IMR-90 (cell line): ENCODE measurements at regions not wholly inside any gene's neighbourhood (a gene's known extent, or its start where the extent isn't known, plus 50 kb on each side); places are given as distances from the start of the nearest gene placed in this dataset.

ENCODE experiments used
- ATAC-seq: fragments of 200-7000 bp; cut with Tn5 transposase; 2 replicates; pipeline ENCODE4 v1.9.1; 2020; ENCODE audit warnings: low read depth, mild to moderate bottlenecking, moderate library complexity
- BruUV-seq: library from RNA; stranded (reverse); fragments of 400-500 nt; replicated peaks from 2 replicates; lab custom pipeline; 2021; lab: Mats Ljungman, UMichigan
- CTCF ChIA-PET: fragments of 300-600 bp; formaldehyde crosslinking; extraction: SDS; loops from one replicate; lab custom pipeline; 2021; ENCODE audit warnings: antibody characterized with exemption; lab: Yijun Ruan, JAX
- POLR2A ChIA-PET: fragments of 300-600 bp; sonication (Branson Sonifier 250); formaldehyde crosslinking; loops from one replicate; lab custom pipeline; 2022; ENCODE audit warnings: antibody characterized with exemption; ENCODE audit not compliant: unreplicated experiment; lab: Charles Lee
- DNase-seq: peaks from one replicate; pipeline ENCODE4 v3.0.0; 2013
- H2AFZ ChIP-seq: replicated peaks from 2 replicates; pipeline ENCODE3; 2013; ENCODE audit warnings: low read length, mild to moderate bottlenecking; ENCODE audit not compliant: poor library complexity
- H2AK5ac ChIP-seq: 2 replicates; pipeline ENCODE4 v1.6.1; 2013; ENCODE audit warnings: low read depth, low read length, inconsistent platforms
- H2AK9ac ChIP-seq: replicated peaks from 2 replicates; pipeline ENCODE3; 2013; ENCODE audit warnings: mild to moderate bottlenecking, low read depth, low read length, moderate library complexity; ENCODE audit not compliant: poor library complexity
- H2BK120ac ChIP-seq: 2 replicates; pipeline ENCODE4 v1.6.1; 2013; ENCODE audit warnings: low read depth, low read length, inconsistent platforms
- H2BK15ac ChIP-seq: 3 replicates; pipeline ENCODE4 v1.6.1; 2013; ENCODE audit warnings: low read depth, low read length, inconsistent platforms
- H2BK20ac ChIP-seq: 2 replicates; pipeline ENCODE4 v1.6.1; 2013; ENCODE audit warnings: low read depth, mild to moderate bottlenecking, inconsistent platforms, low read length, moderate library complexity
- H2BK5ac ChIP-seq: 2 replicates; pipeline ENCODE4 v1.6.1; 2013; ENCODE audit warnings: mild to moderate bottlenecking, low read depth, low read length, inconsistent platforms; ENCODE audit not compliant: poor library complexity, severe bottlenecking
- H3K14ac ChIP-seq: replicated peaks from 2 replicates; pipeline ENCODE4 v1.6.1; 2013; ENCODE audit warnings: low read depth, low read length, inconsistent platforms
- H3K18ac ChIP-seq: 2 replicates; pipeline ENCODE4 v1.6.1; 2013; ENCODE audit warnings: low read depth, low read length, control low read depth
- H3K23ac ChIP-seq: 2 replicates; pipeline ENCODE4 v1.6.1; 2013; ENCODE audit warnings: low read depth, low read length, inconsistent platforms
- H3K27ac ChIP-seq: 2 replicates; pipeline ENCODE4 v1.5.1; 2013; ENCODE audit warnings: mild to moderate bottlenecking, control low read depth, low read length; ENCODE audit not compliant: insufficient read depth
- H3K27me3 ChIP-seq: 2 replicates; pipeline ENCODE4 v1.6.1; 2013; ENCODE audit warnings: low read length; ENCODE audit not compliant: control insufficient read depth, insufficient read depth
- H3K36me3 ChIP-seq: 2 replicates; pipeline ENCODE4 v1.6.1; 2013; ENCODE audit warnings: low read length, mixed read lengths; ENCODE audit not compliant: control insufficient read depth, insufficient read depth
- H3K4ac ChIP-seq: 2 replicates; pipeline ENCODE4 v1.6.1; 2013; ENCODE audit warnings: low read depth, low read length, inconsistent platforms
- H3K4me1 ChIP-seq: 2 replicates; pipeline ENCODE4 v1.6.1; 2013; ENCODE audit warnings: low read length, mixed read lengths; ENCODE audit not compliant: control insufficient read depth, insufficient read depth
- H3K4me2 ChIP-seq: 2 replicates; pipeline ENCODE4 v1.6.1; 2013; ENCODE audit warnings: low read depth, mild to moderate bottlenecking, control low read depth, low read length, moderate library complexity
- H3K4me3 ChIP-seq: 2 replicates; pipeline ENCODE4 v1.5.1; 2013; ENCODE audit warnings: low read depth, mild to moderate bottlenecking, control low read depth, low read length, moderate library complexity; ENCODE audit not compliant: insufficient read depth
- H3K56ac ChIP-seq: 2 replicates; pipeline ENCODE4 v1.6.1; 2013; ENCODE audit warnings: low read length, inconsistent platforms; ENCODE audit not compliant: insufficient read depth; ENCODE audit errors: extremely low read depth
- H3K79me1 ChIP-seq, 2 experiments: 2 replicates each; pipeline ENCODE4 v1.6.1; 2013; ENCODE audit warnings: low read length in 2 of 2, inconsistent platforms in 1 of 2, low read depth in 1 of 2
- H3K9ac ChIP-seq: 2 replicates; pipeline ENCODE4 v1.6.1; 2013; ENCODE audit warnings: low read depth, low read length, control low read depth
- H3K9me1 ChIP-seq: 2 replicates; pipeline ENCODE4 v1.6.1; 2013; ENCODE audit warnings: low read length, inconsistent platforms; ENCODE audit not compliant: insufficient read depth
- H3K9me3 ChIP-seq: 2 replicates; pipeline ENCODE4 v1.6.1; 2013; ENCODE audit warnings: low read length; ENCODE audit not compliant: control insufficient read depth, insufficient read depth
- H4K20me1 ChIP-seq: 2 replicates; pipeline ENCODE4 v1.6.1; 2013; ENCODE audit warnings: low read length, inconsistent platforms; ENCODE audit not compliant: insufficient read depth
- H4K5ac ChIP-seq: 2 replicates; pipeline ENCODE4 v1.6.1; 2013; ENCODE audit warnings: mild to moderate bottlenecking, low read depth, low read length, control low read depth
- H4K8ac ChIP-seq, 2 experiments: 2 replicates each; pipeline ENCODE4 v1.6.1; 2013; ENCODE audit warnings: low read depth in 2 of 2, low read length in 2 of 2, control low read depth in 1 of 2, inconsistent platforms in 1 of 2
- H4K91ac ChIP-seq: 2 replicates; pipeline ENCODE4 v1.6.1; 2013; ENCODE audit warnings: low read depth, low read length, inconsistent platforms; ENCODE audit not compliant: insufficient read depth
- BHLHE40 ChIP-seq: fragments of 150-350 bp; IDR thresholded peaks from 2 replicates; pipeline ENCODE4 v1.6.1; 2016; ENCODE audit warnings: mild to moderate bottlenecking, low read depth, low read length
- CEBPB ChIP-seq: IDR thresholded peaks from 2 replicates; pipeline ENCODE4 v1.6.1; 2012; ENCODE audit warnings: low read depth, low read length, improper control_type of control experiment
- CHD1 ChIP-seq: IDR thresholded peaks from 2 replicates; pipeline ENCODE4 v1.6.1; 2012; ENCODE audit warnings: low read depth, low read length, improper control_type of control experiment
- FOS ChIP-seq: fragments of 150-350 bp; IDR thresholded peaks from 2 replicates; pipeline ENCODE4 v1.6.1; 2016; ENCODE audit warnings: low read depth, low read length
- MAFK ChIP-seq: IDR thresholded peaks from 2 replicates; pipeline ENCODE4 v1.6.1; 2012; ENCODE audit warnings: low read depth, low read length, improper control_type of control experiment
- MAZ ChIP-seq: IDR thresholded peaks from 2 replicates; pipeline ENCODE4 v1.6.1; 2012; ENCODE audit warnings: low read depth, mild to moderate bottlenecking, low read length, improper control_type of control experiment, moderate library complexity, borderline replicate concordance
- MXI1 ChIP-seq: IDR thresholded peaks from 2 replicates; pipeline ENCODE4 v1.6.1; 2012; ENCODE audit warnings: low read depth, mild to moderate bottlenecking, low read length, moderate library complexity, borderline replicate concordance
- NFE2L2 ChIP-seq: fragments of 150-350 bp; IDR thresholded peaks from 2 replicates; pipeline ENCODE4 v1.6.1; 2016; ENCODE audit warnings: low read depth, mild to moderate bottlenecking, low read length
- POLR2A ChIP-seq: IDR thresholded peaks from 2 replicates; pipeline ENCODE4 v1.6.1; 2012; ENCODE audit warnings: mild to moderate bottlenecking, low read depth, low read length
- RAD21 ChIP-seq: IDR thresholded peaks from 2 replicates; pipeline ENCODE4 v1.6.1; 2012; ENCODE audit warnings: low read length, improper control_type of control experiment
- RCOR1 ChIP-seq: IDR thresholded peaks from 2 replicates; pipeline ENCODE4 v1.6.1; 2012; ENCODE audit warnings: mild to moderate bottlenecking, low read length, improper control_type of control experiment; ENCODE audit not compliant: insufficient replicate concordance
- RFX5 ChIP-seq: IDR thresholded peaks from 2 replicates; pipeline ENCODE4 v1.8.0; 2012; ENCODE audit warnings: low read depth, mild to moderate bottlenecking, low read length, moderate library complexity
- SMC3 ChIP-seq: fragments of 150-350 bp; IDR thresholded peaks from 2 replicates; pipeline ENCODE4 v1.6.1; 2016; ENCODE audit warnings: low read depth, mild to moderate bottlenecking, antibody characterized with exemption, low read length, moderate library complexity
- WGBS, 2 experiments: methylation state at CpG; one replicate each; pipeline versions ENCODE4 v1.1.5 to v1.1.7; 2013; ENCODE audit warnings: missing lambda C conversion rate in 2 of 2; ENCODE audit not compliant: insufficient read length in 1 of 2; ENCODE audit errors: extremely low coverage in 2 of 2; 5-methylcytosine and 5-hydroxymethylcytosine counted together
- dilution Hi-C: fragments of 300-500 bp; cut with HindIII; formaldehyde crosslinking; loops from one replicate; pipeline ENCODE4 v1.14.3; 2018; ENCODE audit warnings: low sequenced_read_pairs; ENCODE audit not compliant: unreplicated experiment
- in situ Hi-C: fragments of 300-500 bp; cut with MboI; formaldehyde crosslinking; loops from 3 replicates; pipeline ENCODE4 v1.14.3; 2019; ENCODE audit warnings: low sequenced_read_pairs, inconsistent platforms, mixed read lengths
- intact Hi-C: fragments of 100-400 bp; cut with micrococcal nuclease; formaldehyde crosslinking; loops from 2 replicates; pipeline ENCODE4 v1.10.0; 2022
- TF ChIP-seq, protein P1 (sequence below): fragments of 150-350 bp; IDR thresholded peaks from 2 replicates; pipeline ENCODE4 v1.6.1; 2017; ENCODE audit warnings: mild to moderate bottlenecking, antibody characterized with exemption, low read length, low read depth
- TF ChIP-seq, protein P2 (sequence below): conservative IDR thresholded peaks from 2 replicates; pipeline ENCODE4 v1.5.1; 2012; ENCODE audit warnings: mild to moderate bottlenecking, low read depth, low read length, improper control_type of control experiment
- TF ChIP-seq, protein P3 (sequence below): fragments of 150-350 bp; IDR thresholded peaks from 2 replicates; pipeline ENCODE4 v1.6.1; 2016; ENCODE audit warnings: low read depth, mild to moderate bottlenecking, low read length, moderate library complexity, borderline replicate concordance

DNA sequence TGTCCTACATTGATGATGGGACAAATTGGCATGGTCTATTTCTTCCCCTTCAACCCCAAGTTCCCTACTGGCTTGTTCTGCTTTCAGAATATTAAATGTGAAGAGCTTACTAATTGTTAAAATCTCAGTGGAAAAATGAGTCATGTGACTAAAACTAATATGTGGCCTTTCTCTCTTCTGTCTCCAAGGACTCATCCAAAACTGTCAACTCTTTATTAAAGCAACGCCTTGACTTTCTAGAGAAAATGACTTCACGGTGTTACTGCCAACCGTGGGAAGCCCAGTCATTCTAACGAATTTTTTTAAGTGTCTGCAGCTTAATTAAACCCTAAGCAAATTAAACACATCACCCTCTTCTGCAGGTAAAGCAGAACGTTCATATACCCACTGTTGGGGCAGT lies 431.6 kb downstream of the DTWD2 start:
- Histone ChIP-seq H3K4me1 (no peaks in the 10 kb centered on the region), H2AFZ (no peak overlapping the region), H4K5ac (no peak overlapping the region), H4K20me1 (no peaks in the 10 kb centered on the region), H3K79me1 (no peaks in the 10 kb centered on the region), H3K36me3 (no peaks in the 10 kb centered on the region), H4K91ac (no peak overlapping the region), H3K14ac (no peak overlapping the region), H3K9me1 (no peaks in the 10 kb centered on the region), H3K56ac (no peak overlapping the region; the same call in 1 of the 2 replicates), H3K9me3 (peaks cover 4% of the 10 kb centered on the region; the same call in 1 of the 2 replicates), H2BK20ac (no peak overlapping the region), H2AK5ac (no peak overlapping the region), H3K4me2 (no peak overlapping the region), H2BK120ac (no peak overlapping the region), H3K9ac (no peak overlapping the region), H3K27me3 (no peaks in the 10 kb centered on the region), H2BK5ac (no peak overlapping the region), H3K4ac (no peak overlapping the region), H3K23ac (no peak overlapping the region), H3K27ac (no peak overlapping the region), H2BK15ac (no peak overlapping the region), H2AK9ac (no peak overlapping the region), H3K18ac (no peak overlapping the region), H4K8ac (no peak overlapping the region), H3K4me3 (no peak overlapping the region)
- CTCF ChIA-PET = no interaction called here
- intact Hi-C loops = no loop called here
- no CpG with 5 or more reads among the region's 5 CpGs for WGBS, 2 experiments
- ATAC-seq = no peak
- POLR2A ChIA-PET = no interaction called here
- no peak for TF ChIP-seq MAZ
- TF ChIP-seq, protein P1, sequence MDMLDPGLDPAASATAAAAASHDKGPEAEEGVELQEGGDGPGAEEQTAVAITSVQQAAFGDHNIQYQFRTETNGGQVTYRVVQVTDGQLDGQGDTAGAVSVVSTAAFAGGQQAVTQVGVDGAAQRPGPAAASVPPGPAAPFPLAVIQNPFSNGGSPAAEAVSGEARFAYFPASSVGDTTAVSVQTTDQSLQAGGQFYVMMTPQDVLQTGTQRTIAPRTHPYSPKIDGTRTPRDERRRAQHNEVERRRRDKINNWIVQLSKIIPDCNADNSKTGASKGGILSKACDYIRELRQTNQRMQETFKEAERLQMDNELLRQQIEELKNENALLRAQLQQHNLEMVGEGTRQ = no peak
- no peak for TF ChIP-seq MAFK
- TF ChIP-seq, protein P2, sequence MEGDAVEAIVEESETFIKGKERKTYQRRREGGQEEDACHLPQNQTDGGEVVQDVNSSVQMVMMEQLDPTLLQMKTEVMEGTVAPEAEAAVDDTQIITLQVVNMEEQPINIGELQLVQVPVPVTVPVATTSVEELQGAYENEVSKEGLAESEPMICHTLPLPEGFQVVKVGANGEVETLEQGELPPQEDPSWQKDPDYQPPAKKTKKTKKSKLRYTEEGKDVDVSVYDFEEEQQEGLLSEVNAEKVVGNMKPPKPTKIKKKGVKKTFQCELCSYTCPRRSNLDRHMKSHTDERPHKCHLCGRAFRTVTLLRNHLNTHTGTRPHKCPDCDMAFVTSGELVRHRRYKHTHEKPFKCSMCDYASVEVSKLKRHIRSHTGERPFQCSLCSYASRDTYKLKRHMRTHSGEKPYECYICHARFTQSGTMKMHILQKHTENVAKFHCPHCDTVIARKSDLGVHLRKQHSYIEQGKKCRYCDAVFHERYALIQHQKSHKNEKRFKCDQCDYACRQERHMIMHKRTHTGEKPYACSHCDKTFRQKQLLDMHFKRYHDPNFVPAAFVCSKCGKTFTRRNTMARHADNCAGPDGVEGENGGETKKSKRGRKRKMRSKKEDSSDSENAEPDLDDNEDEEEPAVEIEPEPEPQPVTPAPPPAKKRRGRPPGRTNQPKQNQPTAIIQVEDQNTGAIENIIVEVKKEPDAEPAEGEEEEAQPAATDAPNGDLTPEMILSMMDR = no peak
- TF ChIP-seq POLR2A = no peak
- TF ChIP-seq NFE2L2 = no peak
- no peak for TF ChIP-seq SMC3
- TF ChIP-seq CEBPB = no peak
- no peak for TF ChIP-seq RAD21
- TF ChIP-seq, protein P3, sequence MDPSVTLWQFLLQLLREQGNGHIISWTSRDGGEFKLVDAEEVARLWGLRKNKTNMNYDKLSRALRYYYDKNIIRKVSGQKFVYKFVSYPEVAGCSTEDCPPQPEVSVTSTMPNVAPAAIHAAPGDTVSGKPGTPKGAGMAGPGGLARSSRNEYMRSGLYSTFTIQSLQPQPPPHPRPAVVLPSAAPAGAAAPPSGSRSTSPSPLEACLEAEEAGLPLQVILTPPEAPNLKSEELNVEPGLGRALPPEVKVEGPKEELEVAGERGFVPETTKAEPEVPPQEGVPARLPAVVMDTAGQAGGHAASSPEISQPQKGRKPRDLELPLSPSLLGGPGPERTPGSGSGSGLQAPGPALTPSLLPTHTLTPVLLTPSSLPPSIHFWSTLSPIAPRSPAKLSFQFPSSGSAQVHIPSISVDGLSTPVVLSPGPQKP = no peak
- no peak for TF ChIP-seq BHLHE40
- no peak for TF ChIP-seq RFX5
- no peak for TF ChIP-seq CHD1
- no peak for TF ChIP-seq MXI1
- no peak for TF ChIP-seq FOS
- no peak for TF ChIP-seq RCOR1
- in situ Hi-C loops = no loop called here
- no TSS peak for BruUV-seq
- no peak for DNase-seq
- dilution Hi-C loops = no loop called here
